ENCODE measurements at regions not wholly inside any gene's neighbourhood (a gene's known extent, or its start where the extent isn't known, plus 50 kb on each side); places are given as distances from the start of the nearest gene placed in this dataset.

DNA sequence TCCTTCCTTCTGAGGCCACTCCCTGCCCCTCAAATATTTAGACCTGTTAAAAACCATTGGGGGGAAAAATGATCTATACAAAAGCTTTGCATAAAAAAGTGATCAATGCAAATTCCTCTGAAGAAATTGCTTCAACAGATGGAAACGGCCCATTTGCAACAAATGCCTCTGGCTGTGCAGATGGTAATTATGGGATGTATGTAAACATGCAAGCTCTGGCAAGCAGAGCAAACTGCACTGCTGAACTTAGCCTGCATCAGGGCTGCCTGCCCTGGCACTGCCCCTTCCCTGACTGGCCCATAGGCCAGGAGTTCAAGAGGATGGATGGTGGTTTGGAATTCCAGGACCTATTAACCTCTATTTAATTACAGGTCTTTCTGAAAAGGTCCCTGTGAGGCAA is 388.7 kb downstream of the MIAT start:
- H3K9me3 ChIP-seq = no peaks in the 10 kb centered on the region
- no peak for ATAC-seq
- intact Hi-C loops (cut with DNase I, micrococcal nuclease) = no loop called here
- no peaks in the 10 kb centered on the region for H3K4me1 ChIP-seq (ENCODE audit: low read depth)
- H3K4me3 ChIP-seq = no peak overlapping the region
- no peak for DNase-seq
- TF ChIP-seq, protein P1, sequence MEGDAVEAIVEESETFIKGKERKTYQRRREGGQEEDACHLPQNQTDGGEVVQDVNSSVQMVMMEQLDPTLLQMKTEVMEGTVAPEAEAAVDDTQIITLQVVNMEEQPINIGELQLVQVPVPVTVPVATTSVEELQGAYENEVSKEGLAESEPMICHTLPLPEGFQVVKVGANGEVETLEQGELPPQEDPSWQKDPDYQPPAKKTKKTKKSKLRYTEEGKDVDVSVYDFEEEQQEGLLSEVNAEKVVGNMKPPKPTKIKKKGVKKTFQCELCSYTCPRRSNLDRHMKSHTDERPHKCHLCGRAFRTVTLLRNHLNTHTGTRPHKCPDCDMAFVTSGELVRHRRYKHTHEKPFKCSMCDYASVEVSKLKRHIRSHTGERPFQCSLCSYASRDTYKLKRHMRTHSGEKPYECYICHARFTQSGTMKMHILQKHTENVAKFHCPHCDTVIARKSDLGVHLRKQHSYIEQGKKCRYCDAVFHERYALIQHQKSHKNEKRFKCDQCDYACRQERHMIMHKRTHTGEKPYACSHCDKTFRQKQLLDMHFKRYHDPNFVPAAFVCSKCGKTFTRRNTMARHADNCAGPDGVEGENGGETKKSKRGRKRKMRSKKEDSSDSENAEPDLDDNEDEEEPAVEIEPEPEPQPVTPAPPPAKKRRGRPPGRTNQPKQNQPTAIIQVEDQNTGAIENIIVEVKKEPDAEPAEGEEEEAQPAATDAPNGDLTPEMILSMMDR (IDR thresholded peaks at IDR 0.05) = no peak
- no peaks in the 10 kb centered on the region for H3K36me3 ChIP-seq (ENCODE audit: low read depth)

- no peaks in the 10 kb centered on the region for H3K36me3 ChIP-seq (ENCODE audit: low read depth)
- H3K4me3 ChIP-seq = no peak overlapping the region
- DNase-seq = no peak
- TF ChIP-seq, protein P1 (IDR thresholded peaks at IDR 0.05) = no peak
- H3K4me1 ChIP-seq (ENCODE audit: low read depth) = no peaks in the 10 kb centered on the region
- intact Hi-C loops (cut with DNase I, micrococcal nuclease) = no loop called here
- ATAC-seq = no peak
- no peaks in the 10 kb centered on the region for H3K9me3 ChIP-seq
Observed at GRCh38 chr22:27046603-27047002, 389.2 kb downstream of the MIAT start.

DNA sequence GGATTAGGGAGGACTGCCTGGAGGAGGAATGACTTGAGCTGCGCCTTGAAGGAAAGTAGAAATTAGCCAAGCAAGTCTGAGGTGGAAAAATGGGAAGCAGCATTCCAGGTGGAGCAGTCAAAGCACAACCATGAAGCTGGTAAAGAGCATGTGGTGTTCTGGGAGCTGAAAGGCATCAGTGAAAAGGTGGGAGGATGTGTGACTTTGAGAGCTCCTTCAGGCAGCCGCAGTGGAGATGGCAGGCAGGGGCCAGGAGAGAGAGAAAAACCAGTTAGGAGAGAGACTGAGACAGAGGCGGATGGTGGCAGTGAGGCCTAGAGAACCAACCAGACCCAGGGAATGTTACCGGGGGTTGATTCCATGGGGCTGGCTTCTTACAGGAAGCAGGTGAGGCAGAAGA is 393.4 kb downstream of the MIAT start:
- Histone ChIP-seq H3K9me3 (no peaks in the 10 kb centered on the region), H3K36me3 (ENCODE audit: low read depth) (no peaks in the 10 kb centered on the region), H3K4me3 (no peak overlapping the region), H3K4me1 (ENCODE audit: low read depth) (no peaks in the 10 kb centered on the region)
- intact Hi-C loops (cut with DNase I, micrococcal nuclease) = no loop called here
- TF ChIP-seq, protein P1 (IDR thresholded peaks at IDR 0.05) = no peak
- no peak for DNase-seq
- ATAC-seq = no peak

DNA sequence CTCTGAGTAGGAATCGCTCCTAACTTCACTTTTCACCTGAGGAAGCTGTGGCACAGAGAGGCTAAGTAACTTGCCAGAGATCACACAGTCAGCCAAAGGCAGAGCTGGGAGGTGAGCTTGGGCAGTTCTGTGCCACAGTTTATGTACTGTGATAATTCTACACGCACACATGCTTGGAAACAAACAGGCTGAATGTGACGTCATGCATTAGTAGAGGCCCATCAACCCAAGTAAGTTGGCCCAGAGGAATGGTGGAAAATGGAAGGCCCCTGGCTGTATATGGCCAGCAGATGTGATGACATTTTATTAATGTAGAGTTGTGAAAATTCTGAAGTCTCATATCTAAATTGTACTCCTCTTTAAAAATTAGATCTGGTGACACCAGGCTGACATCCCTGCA is 394.0 kb downstream of the MIAT start:
- TF ChIP-seq, protein P1 (IDR thresholded peaks at IDR 0.05) = no peak
- H3K9me3 ChIP-seq = no peaks in the 10 kb centered on the region
- no peak for ATAC-seq
- no peak overlapping the region for H3K4me3 ChIP-seq
- no peaks in the 10 kb centered on the region for H3K36me3 ChIP-seq (ENCODE audit: low read depth)
- H3K4me1 ChIP-seq (ENCODE audit: low read depth) = no peaks in the 10 kb centered on the region
- intact Hi-C loops (cut with DNase I, micrococcal nuclease) = no loop called here
- DNase-seq = no peak

DNA sequence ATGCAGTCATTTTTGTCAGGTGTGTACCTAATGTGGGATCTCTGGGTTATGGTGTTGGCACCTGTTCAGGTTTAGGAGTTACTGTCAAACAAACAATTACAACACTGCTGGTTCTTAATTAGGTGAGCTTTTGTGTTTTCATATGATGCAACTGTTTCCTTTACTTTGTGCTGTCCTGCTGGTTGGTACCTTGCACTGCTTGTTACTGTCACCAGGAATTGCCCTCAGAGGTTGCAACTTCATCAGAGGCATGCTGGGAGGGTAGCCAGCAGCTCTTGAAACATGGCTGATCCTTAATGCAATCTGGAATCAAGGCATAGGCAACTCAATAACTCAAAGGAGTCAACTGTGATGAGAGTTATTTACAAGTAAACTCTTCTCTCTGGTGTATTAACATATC is 400.3 kb downstream of the MIAT start:
- ATAC-seq = no peak
- TF ChIP-seq, protein P1 (IDR thresholded peaks at IDR 0.05) = no peak
- Histone ChIP-seq H3K4me3 (no peak overlapping the region), H3K4me1 (ENCODE audit: low read depth) (no peaks in the 10 kb centered on the region), H3K36me3 (ENCODE audit: low read depth) (no peaks in the 10 kb centered on the region), H3K9me3 (no peaks in the 10 kb centered on the region)
- intact Hi-C loops (cut with DNase I, micrococcal nuclease) = no loop called here
- DNase-seq = no peak

DNA sequence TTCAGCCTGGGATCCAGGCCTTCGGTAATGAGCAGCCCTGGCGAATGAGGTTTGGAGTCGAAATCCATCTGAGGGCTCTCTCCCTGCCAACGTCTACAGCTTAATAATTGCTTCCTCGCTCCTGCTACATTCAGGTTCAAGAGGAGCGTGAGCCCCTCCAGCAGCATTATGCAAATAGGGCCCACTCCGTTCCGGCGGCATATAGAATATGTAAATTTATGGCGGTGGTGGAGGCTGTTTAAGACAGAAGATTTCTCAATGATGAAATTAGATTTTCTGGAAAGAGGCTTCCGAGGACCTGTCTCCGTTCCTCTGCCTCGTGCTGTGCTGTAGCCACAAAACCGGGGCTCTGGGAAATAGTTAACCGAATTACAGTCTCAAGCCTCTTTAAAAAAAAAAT is 402.8 kb downstream of the MIAT start:
- TF ChIP-seq, protein P1 (IDR thresholded peaks at IDR 0.05) = no peak
- intact Hi-C loops (cut with DNase I, micrococcal nuclease) = no loop called here
- no peak for ATAC-seq

More for the DNA sequence above, 402.8 kb downstream of the MIAT start:
- Histone ChIP-seq H3K9me3 (no peaks in the 10 kb centered on the region), H3K36me3 (ENCODE audit: low read depth) (no peaks in the 10 kb centered on the region), H3K4me1 (ENCODE audit: low read depth) (no peaks in the 10 kb centered on the region), H3K4me3 (no peak overlapping the region)
- DNase-seq = no peak
